Loucy (cell line): ENCODE measurements at regions not wholly inside any gene's neighbourhood (a gene's known extent, or its start where the extent isn't known, plus 50 kb on each side); places are given as distances from the start of the nearest gene placed in this dataset.

ENCODE experiments used
- H2AFZ ChIP-seq: fragments of 200-600 bp; sonication (generic); 2 replicates; pipeline ENCODE4 v1.6.0; 2016; ENCODE audit warnings: antibody characterized with exemption, mild to moderate bottlenecking, low read length, moderate library complexity
- H3F3A ChIP-seq: fragments of 200-600 bp; 2 replicates; pipeline ENCODE4 v1.6.0; 2016; ENCODE audit warnings: antibody characterized with exemption, low read depth, mild to moderate bottlenecking
- H3K27me3 ChIP-seq: fragments of 200-600 bp; sonication (generic); 2 replicates; pipeline ENCODE4 v1.6.1; 2014; ENCODE audit warnings: low read length, mild to moderate bottlenecking; ENCODE audit not compliant: insufficient read depth, poor library complexity, severe bottlenecking
- H3K36me3 ChIP-seq: fragments of 200-600 bp; sonication (generic); 2 replicates; pipeline ENCODE4 v1.6.1; 2016; ENCODE audit warnings: low read length; ENCODE audit not compliant: insufficient read depth
- H3K4me1 ChIP-seq: fragments of 200-600 bp; sonication (generic); 2 replicates; pipeline ENCODE4 v1.5.1; 2014; ENCODE audit warnings: low read length, mild to moderate bottlenecking; ENCODE audit not compliant: insufficient read depth, poor library complexity, severe bottlenecking
- H3K4me2 ChIP-seq: fragments of 200-600 bp; sonication (generic); 2 replicates; pipeline ENCODE4 v1.6.0; 2014; ENCODE audit warnings: antibody characterized with exemption, low read length, low read depth, mild to moderate bottlenecking; ENCODE audit not compliant: poor library complexity, severe bottlenecking
- H3K4me3 ChIP-seq: fragments of 200-600 bp; sonication (generic); 2 replicates; pipeline ENCODE4 v1.5.1; 2014; ENCODE audit warnings: low read length, mild to moderate bottlenecking, mixed read lengths; ENCODE audit not compliant: poor library complexity, severe bottlenecking
- H3K79me2 ChIP-seq: fragments of 200-600 bp; sonication (generic); 2 replicates; pipeline ENCODE4 v1.6.1; 2014; ENCODE audit warnings: low read length; ENCODE audit not compliant: insufficient read depth
- H3K9ac ChIP-seq: fragments of 200-600 bp; sonication (generic); 2 replicates; pipeline ENCODE4 v1.6.0; 2014; ENCODE audit warnings: mild to moderate bottlenecking, low read depth, low read length, moderate library complexity; ENCODE audit not compliant: poor library complexity, severe bottlenecking
- H3K9me2 ChIP-seq: fragments of 200-600 bp; sonication (generic); replicated peaks from 2 replicates; pipeline ENCODE4 v1.6.1; 2016; ENCODE audit warnings: low read depth, low read length, mixed read lengths
- H3K9me3 ChIP-seq: fragments of 200-600 bp; sonication (generic); 2 replicates; pipeline ENCODE4 v1.6.1; 2014; ENCODE audit warnings: mild to moderate bottlenecking, antibody characterized with exemption, low read length, low read depth; ENCODE audit not compliant: insufficient read depth
- H4K20me1 ChIP-seq: fragments of 200-600 bp; sonication (generic); 2 replicates; pipeline ENCODE4 v1.6.0; 2014; ENCODE audit warnings: antibody characterized with exemption, low read length, mild to moderate bottlenecking; ENCODE audit not compliant: insufficient read depth, poor library complexity, severe bottlenecking
- CTCF ChIP-seq: fragments of 200-600 bp; sonication (generic); conservative IDR thresholded peaks from 2 replicates; pipeline ENCODE4 v1.5.1; 2014; ENCODE audit warnings: mild to moderate bottlenecking, antibody characterized with exemption, low read length
- EZH2phosphoT487 ChIP-seq: fragments of 200-600 bp; IDR thresholded peaks from 2 replicates; pipeline ENCODE4 v1.6.1; 2018; ENCODE audit warnings: antibody characterized with exemption, mild to moderate bottlenecking, moderate library complexity, borderline replicate concordance

- no peak for TF ChIP-seq EZH2phosphoT487
- no peak for TF ChIP-seq CTCF
- no peak overlapping the region for H3K4me3 ChIP-seq
- H3K79me2 ChIP-seq, result no peaks in the 10 kb centered on the region
- H3K4me1 ChIP-seq, result no peaks in the 10 kb centered on the region
- H3K9ac ChIP-seq, result no peak overlapping the region
- H3K27me3 ChIP-seq, result no peaks in the 10 kb centered on the region
- no peaks in the 10 kb centered on the region for H3K9me3 ChIP-seq
- H2AFZ ChIP-seq, result no peak overlapping the region
- H3K4me2 ChIP-seq, result no peak overlapping the region
- no peaks in the 10 kb centered on the region for H4K20me1 ChIP-seq
- H3K9me2 ChIP-seq, result no peaks in the 10 kb centered on the region
- no peaks in the 10 kb centered on the region for H3F3A ChIP-seq
- H3K36me3 ChIP-seq, result no peaks in the 10 kb centered on the region
Observed at GRCh38 chr4:11724731-11725130, 296.0 kb upstream of the HS3ST1 start.

GRCh38 chr4:11722223-11722622, 293.5 kb upstream of the HS3ST1 start:
- TF ChIP-seq CTCF (no peak), EZH2phosphoT487 (no peak)
- Histone ChIP-seq H3K4me2 (no peak overlapping the region), H3F3A (no peaks in the 10 kb centered on the region)

GRCh38 chr4:11720292-11720691, 291.6 kb upstream of the HS3ST1 start:
- H3K4me3 ChIP-seq, result no peak overlapping the region
- no peak overlapping the region for H3K9ac ChIP-seq
- no peaks in the 10 kb centered on the region for H3K27me3 ChIP-seq
- H3K9me2 ChIP-seq, result no peaks in the 10 kb centered on the region
- H2AFZ ChIP-seq, result peak overlapping the region; percentile 65; the same call in 1 of the 2 replicates
- no peaks in the 10 kb centered on the region for H3K9me3 ChIP-seq
- no peaks in the 10 kb centered on the region for H3F3A ChIP-seq
- no peaks in the 10 kb centered on the region for H3K36me3 ChIP-seq
- H3K4me2 ChIP-seq, result no peak overlapping the region
- TF ChIP-seq CTCF, result peak; percentile 72
- no peak for TF ChIP-seq EZH2phosphoT487
- H3K4me1 ChIP-seq, result no peaks in the 10 kb centered on the region
- H4K20me1 ChIP-seq, result no peaks in the 10 kb centered on the region
- no peaks in the 10 kb centered on the region for H3K79me2 ChIP-seq

More at GRCh38 chr4:11722223-11722622, 293.5 kb upstream of the HS3ST1 start:
- no peak overlapping the region for H2AFZ ChIP-seq
- no peaks in the 10 kb centered on the region for H3K9me3 ChIP-seq
- no peaks in the 10 kb centered on the region for H3K27me3 ChIP-seq
- H3K79me2 ChIP-seq, result no peaks in the 10 kb centered on the region
- no peaks in the 10 kb centered on the region for H3K36me3 ChIP-seq
- H3K9ac ChIP-seq, result no peak overlapping the region
- no peak overlapping the region for H3K4me3 ChIP-seq
- no peaks in the 10 kb centered on the region for H3K4me1 ChIP-seq
- no peaks in the 10 kb centered on the region for H3K9me2 ChIP-seq
- H4K20me1 ChIP-seq, result no peaks in the 10 kb centered on the region
